ENCODE measurements at regions not wholly inside any gene's neighbourhood (a gene's known extent, or its start where the extent isn't known, plus 50 kb on each side); places are given as distances from the start of the nearest gene placed in this dataset.

- Mint-ChIP-seq H3K27ac (no peak overlapping the region), H3K27me3 (ENCODE audit: low read depth in 3 of 3) (peaks cover 0 to 2% (median 0%) of the 10 kb centered on the region in 3 donors), H3K9me3 (peaks cover 0 to 16% (median 5%) of the 10 kb centered on the region in 7 donors), H3K4me1 (no peaks in the 10 kb centered on the region), H3K36me3 (no peaks in the 10 kb centered on the region), H3K4me3 (no peak overlapping the region)
- no peaks in the 10 kb centered on the region for H4K20me1 ChIP-seq (ENCODE audit: insufficient read depth, low read length)
- no peaks in the 10 kb centered on the region for H3K27me3 ChIP-seq (ENCODE audit: control insufficient read depth in 2 of 2, insufficient read depth in 2 of 2, low read length in 2 of 2)
- H3K79me2 ChIP-seq (ENCODE audit: insufficient read depth, low read length) = no peaks in the 10 kb centered on the region
- intact Hi-C loops (cut with micrococcal nuclease) = no loop called here
- no peak overlapping the region for H2AFZ ChIP-seq (ENCODE audit: insufficient read depth, low read depth, low read length, poor library complexity, severe bottlenecking)
- H3K4me1 ChIP-seq (ENCODE audit: control insufficient read depth in 1 of 2, insufficient read depth in 2 of 2, low read length in 2 of 2) = no peaks in the 10 kb centered on the region
- 71% methylated on average over 1 of the region's 1 CpG for WGBS (ENCODE audit: insufficient coverage)
- no peaks in the 10 kb centered on the region for H3K36me3 ChIP-seq (replicated peaks in 1 of 2; ENCODE audit: control insufficient read depth in 1 of 2, insufficient read depth in 2 of 2, low read length in 2 of 2)
- H3K9me3 ChIP-seq (replicated peaks in 1 of 2; ENCODE audit: control insufficient read depth in 1 of 2, insufficient read depth in 1 of 2, low read length in 2 of 2) = peaks cover 13 to 16% of the 10 kb centered on the region in 2 donors
- H3K4me3 ChIP-seq (replicated peaks in 1 of 3; ENCODE audit: low read depth in 2 of 3, low read length in 3 of 3) = no peak overlapping the region
- H3K9ac ChIP-seq (ENCODE audit: insufficient read depth, low read length, poor library complexity, severe bottlenecking) = no peak overlapping the region
- no peak overlapping the region for H3K4me2 ChIP-seq (replicated peaks; ENCODE audit: extremely low read depth, low read length, poor library complexity, severe bottlenecking)
- DNase-seq = no peak
- no peak for TF ChIP-seq CTCF (IDR thresholded peaks at IDR 0.05)
- no peak overlapping the region for H3K27ac ChIP-seq (ENCODE audit: low read depth in 1 of 2, low read length in 2 of 2)
Measured at GRCh38 chr4:137463377-137464003, 68.8 kb downstream of the PCDH18 start.

GRCh38 chr4:137455647-137456321, 76.5 kb downstream of the PCDH18 start:
- Histone ChIP-seq H3K36me3 (replicated peaks in 1 of 2; ENCODE audit: control insufficient read depth in 1 of 2, insufficient read depth in 2 of 2, low read length in 2 of 2) (no peaks in the 10 kb centered on the region), H3K79me2 (ENCODE audit: insufficient read depth, low read length) (no peaks in the 10 kb centered on the region), H3K4me3 (replicated peaks in 1 of 3; ENCODE audit: low read depth in 2 of 3, low read length in 3 of 3) (no peak overlapping the region), H2AFZ (ENCODE audit: insufficient read depth, low read depth, low read length, poor library complexity, severe bottlenecking) (no peak overlapping the region), H3K27ac (ENCODE audit: low read depth in 1 of 2, low read length in 2 of 2) (no peak overlapping the region), H3K9me3 (replicated peaks in 1 of 2; ENCODE audit: control insufficient read depth in 1 of 2, insufficient read depth in 1 of 2, low read length in 2 of 2) (no peaks in the 10 kb centered on the region), H3K27me3 (ENCODE audit: control insufficient read depth in 2 of 2, insufficient read depth in 2 of 2, low read length in 2 of 2) (no peaks in the 10 kb centered on the region), H3K9ac (ENCODE audit: insufficient read depth, low read length, poor library complexity, severe bottlenecking) (no peak overlapping the region), H3K4me1 (ENCODE audit: control insufficient read depth in 1 of 2, insufficient read depth in 2 of 2, low read length in 2 of 2) (no peaks in the 10 kb centered on the region), H3K4me2 (replicated peaks; ENCODE audit: extremely low read depth, low read length, poor library complexity, severe bottlenecking) (no peak overlapping the region), H4K20me1 (ENCODE audit: insufficient read depth, low read length) (no peaks in the 10 kb centered on the region)
- no peaks in the 10 kb centered on the region for H3K4me1 Mint-ChIP-seq
- H3K36me3 Mint-ChIP-seq = no peaks in the 10 kb centered on the region
- H3K27ac Mint-ChIP-seq = no peak overlapping the region
- H3K4me3 Mint-ChIP-seq = no peak overlapping the region
- TF ChIP-seq CTCF (IDR thresholded peaks at IDR 0.05) = no peak
- intact Hi-C loops (cut with micrococcal nuclease) = no loop called here
- DNase-seq = no peak
- peaks cover 0 to under 1% (median 0%) of the 10 kb centered on the region in 3 donors for H3K27me3 Mint-ChIP-seq (ENCODE audit: low read depth in 3 of 3)
- peaks cover 0 to 6% (median 0%) of the 10 kb centered on the region in 7 donors for H3K9me3 Mint-ChIP-seq
- WGBS (ENCODE audit: insufficient coverage) = 94% methylated on average over 2 of the region's 5 CpGs
